NCI-H774 (cell line): ENCODE measurements at regions not wholly inside any gene's neighbourhood (a gene's known extent, or its start where the extent isn't known, plus 50 kb on each side); places are given as distances from the start of the nearest gene placed in this dataset.

Experiments
- DNase-seq: peaks from one replicate; lab custom pipeline; 2025; lab: John Stamatoyannopoulos, UW

DNA sequence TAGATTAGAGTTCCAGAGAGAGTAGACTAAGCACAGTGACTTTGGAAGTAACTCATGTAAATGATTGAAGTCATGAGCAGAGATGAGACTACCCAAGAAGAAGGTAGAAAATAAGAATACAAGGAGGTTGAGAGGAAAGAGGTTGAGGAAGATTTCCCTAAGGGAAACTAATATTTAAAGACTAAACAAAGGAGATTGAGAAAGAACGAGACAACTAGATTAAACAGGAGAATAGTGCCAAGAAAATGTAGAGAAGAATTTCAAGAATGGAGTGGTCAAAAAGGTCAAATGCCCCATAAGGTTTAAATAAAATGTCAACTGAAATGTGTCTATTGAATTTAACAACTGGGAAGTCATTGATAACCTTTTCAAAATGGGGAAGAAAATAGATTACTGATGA lies 59.0 kb downstream of the RPS29 start:
- no peak for DNase-seq

DNA sequence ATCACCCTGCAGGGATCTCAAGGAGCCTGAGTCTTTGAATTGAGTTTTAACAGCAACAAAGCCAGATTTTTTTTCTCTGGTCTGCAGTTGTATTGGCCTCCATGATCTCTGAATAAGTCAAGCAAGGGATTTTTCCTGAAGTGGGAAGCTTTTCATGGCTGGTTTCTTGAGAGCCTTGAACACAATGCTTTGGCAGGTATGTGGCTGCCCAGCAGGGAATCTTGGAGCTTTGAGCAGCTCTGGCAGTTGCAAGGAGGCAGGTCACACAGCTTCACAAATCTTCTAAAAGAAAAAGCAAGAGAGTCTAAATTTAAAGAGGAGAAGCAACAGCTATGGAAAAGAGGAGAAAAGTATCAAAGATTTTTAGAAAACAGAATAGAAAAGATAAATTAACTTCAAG lies 60.1 kb downstream of the RPS29 start:
- DNase-seq, result no peak

DNA sequence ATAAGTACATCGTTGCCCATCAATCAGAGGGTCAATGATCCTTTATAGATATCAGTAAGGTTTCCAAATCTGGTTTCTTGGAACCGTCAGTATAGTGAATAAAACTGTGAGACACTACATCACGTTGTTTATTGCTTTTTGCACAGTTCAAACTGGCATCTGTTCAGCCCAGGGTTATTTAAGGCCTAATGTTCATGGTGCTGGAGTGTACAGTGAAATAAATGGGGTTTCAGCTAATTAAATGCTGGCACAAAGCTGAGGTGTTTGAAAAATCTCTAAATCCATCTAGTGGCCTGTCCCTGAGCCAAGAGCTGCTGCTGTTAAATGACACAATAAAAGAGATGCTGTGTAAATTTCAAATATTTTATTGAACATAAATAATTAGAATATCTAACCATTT lies 69.9 kb downstream of the RPS29 start:
- DNase-seq, result no peak

DNA sequence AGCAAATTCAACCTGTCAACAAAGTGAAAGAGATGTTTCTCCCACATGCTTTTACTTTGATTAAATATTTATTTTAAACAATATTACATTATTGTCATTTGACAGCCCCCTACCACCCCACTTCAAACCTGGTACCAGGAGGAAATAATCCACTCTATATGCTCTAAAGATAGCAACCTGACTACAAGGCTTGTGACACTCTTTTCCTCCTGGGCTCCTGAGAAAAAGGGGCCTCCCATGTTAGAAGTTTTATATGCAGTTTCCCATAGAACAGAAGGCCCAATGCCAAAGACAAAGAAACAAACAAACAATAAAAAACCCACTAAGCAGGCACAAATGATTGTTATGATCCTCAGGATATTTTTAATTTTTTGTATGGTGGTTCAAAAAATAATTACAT lies 73.6 kb downstream of the RPS29 start:
- no peak for DNase-seq

DNA sequence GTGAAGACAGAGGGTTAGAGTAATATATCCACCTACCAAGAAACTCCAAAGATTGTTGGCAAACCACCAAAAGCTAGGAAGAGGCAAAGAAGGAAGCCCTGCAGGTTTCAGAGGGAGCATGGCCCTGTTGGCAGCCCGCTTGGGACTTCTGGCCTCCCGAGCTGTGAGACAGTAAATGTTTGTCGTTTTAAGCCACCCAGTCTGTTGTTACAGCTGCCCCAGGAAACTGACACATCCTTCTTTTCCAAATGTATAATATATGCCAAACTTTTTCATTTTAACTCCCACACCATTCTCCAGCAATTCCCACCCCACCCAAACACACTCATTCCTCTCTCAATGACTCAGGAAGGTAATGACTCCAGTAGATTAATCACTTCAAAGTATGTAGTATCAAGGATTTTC lies 74.0 kb downstream of the RPS29 start:
- DNase-seq, result no peak

DNA sequence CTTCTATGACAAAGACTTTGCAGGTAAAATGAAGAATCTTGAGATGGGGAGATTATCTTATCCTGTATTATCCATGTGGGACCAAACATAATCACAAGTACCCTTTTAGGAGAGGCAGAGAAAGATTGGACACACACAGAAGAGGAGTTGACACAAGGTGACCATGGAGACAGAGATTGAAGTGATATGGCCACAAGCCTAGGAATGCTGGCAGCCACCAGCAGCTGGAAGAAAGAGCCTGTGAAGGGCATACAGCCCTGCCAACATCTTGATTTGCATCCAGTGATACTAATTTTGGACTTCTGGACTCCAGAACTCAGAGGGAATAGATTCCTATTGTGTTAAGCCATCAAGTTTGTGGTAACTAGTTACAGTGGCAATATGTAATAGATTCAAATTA lies 78.1 kb downstream of the RPS29 start:
- no peak for DNase-seq

DNA sequence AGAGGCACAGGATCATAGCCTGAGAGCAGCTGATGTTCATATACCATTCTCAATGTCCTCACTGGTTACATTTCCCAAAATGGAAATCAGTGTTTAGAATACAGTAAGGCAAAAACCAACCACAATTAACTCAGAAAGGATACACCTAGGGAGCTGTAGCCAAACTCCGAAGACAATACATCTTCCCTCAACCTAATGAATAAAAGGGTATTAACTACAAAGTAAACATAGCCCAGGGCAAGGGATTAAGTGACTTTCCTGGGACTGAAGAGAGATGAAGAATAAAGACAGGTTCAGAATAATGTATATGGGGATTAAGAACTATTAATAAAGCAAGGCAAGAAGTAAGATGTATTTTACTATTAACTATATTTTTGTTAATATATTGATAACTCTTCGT lies 79.5 kb downstream of the RPS29 start:
- DNase-seq, result no peak

DNA sequence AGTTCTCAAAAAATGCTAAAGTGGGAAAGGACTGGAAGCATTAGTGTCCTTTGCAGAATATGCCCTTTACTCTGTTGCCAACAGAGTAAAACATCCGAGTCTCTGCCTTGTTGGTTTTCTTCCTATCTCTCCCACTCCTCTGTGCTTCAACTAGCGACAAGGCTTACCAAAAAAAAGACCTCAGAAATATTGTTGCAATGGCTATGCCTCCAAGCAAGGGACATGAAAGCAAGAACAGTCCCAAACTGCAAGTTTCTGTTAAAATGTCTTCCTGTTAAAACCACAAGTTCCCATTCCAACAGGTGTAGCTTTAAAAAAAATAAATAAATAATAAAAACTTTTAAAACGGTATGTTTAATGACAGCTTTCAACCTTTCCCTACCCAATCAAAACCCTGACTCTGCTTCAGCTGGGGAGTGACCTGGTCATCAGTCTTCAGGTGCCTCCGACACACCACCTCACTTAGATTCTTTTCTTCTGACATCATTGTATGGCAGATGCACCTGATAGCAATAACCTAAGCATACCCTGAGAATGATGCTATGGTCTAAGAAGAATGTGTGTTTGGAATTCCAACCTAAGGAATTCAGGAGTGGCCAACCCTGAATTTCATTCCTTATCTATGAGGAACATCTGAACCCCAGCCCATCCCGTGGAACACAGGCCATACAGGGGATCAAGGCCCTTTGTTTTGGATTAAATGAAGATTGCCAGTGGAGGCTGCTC lies 81.0 kb downstream of the RPS29 start:
- DNase-seq, result no peak

DNA sequence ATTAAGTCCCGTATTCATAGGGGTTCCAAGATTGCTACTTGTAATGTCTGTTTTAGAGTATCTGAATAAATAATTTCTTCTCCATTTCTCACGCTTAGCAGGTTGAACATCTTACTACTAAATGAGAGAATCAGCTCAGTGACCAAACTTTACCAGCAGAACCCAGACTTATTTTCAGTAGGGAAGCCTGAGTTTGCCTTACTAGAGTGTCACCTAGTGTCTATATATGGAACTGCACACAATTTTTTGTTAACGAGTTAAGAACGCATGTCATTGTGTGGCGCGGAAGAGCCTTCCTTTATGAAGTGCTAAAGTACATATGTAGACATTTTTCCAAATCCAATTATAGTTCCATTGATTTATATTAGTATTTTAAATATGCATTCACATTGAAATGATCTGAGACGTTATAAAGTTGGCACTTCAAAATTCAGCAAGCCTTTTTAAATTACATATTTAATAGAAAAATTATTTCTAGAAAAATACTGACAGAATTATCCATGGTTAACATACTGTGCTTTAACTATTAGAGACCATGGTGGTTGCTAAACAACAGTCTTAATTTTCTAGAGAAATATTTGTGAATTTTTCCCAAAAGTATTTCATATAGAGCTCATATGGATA lies 88.3 kb downstream of the RPS29 start:
- peak; percentile 63 for DNase-seq

DNA sequence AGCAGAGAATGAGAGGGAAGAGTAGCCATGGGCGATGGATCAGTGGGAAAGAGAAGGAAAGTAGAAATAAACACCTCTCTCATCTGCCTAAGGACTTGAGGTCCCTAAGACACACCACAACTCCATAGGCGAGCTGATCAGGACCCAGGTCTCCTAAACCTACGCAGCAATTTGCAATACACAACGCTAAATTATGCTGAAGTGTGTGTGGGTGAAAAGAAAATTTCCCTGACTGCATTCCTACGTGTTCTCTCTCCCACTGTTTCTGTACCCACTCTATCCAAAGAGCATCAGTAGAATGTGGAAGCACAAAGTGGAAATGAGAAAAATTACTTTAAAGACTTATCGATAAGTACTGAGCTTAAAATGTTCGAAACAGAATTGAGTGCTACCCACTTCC lies 88.9 kb downstream of the RPS29 start:
- DNase-seq, result no peak

DNA sequence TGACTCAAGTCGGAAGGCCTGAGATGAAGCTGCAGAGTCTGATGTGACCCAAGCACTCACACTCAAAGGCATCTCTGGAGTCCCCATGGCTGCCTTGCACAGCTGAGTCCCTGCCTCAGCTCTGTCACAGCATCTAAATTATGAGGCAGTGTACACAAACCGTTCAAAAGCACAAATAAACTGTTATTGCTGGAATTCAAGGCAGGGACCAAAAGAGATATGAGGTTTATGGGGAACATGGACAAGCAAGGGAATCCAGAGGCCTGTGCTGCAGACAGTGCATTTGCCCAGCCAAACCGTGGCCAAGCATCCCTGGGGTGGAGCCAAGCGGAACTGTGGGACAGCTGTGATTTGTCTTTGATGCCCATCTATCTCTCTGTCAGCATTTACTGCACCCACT lies 91.3 kb downstream of the RPS29 start:
- DNase-seq, result no peak

DNA sequence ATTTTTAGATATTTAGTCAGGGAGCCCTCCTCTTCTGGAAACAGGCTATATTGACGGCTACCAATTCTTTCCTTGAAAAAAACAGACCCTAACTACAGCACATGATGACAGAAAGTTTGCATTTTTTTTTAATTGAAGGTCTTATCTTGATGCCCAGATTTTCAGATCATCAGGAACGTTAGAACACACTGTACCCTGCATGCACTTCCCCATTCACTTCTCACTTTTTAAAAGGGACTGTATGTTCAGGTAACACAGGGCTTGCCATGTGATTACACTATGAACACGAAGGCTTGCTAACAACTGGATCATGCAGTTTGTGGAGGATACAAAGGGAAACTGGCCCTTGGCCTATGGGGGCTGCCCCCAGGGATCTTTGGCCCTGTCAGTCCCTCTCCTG lies 92.6 kb downstream of the RPS29 start:
- no peak for DNase-seq

DNA sequence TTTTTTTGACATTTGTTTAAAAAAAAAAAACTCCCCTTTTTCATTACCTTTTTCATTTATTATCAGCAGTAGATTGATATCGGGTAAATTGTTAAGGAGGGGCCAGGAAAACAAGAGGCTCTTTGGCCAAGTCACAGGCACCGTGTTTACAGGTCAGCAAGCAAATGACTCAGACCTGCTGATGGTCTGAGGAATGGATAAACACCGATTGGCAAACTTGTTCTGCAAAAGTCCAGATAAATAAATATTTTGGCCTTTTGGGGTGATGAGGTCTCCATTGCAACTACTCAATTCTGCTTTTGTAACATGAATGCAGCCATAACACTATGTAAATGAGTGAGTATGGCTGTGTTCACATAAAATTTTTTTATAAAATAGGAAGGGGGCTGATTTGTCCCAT lies 94.0 kb downstream of the RPS29 start:
- no peak for DNase-seq

DNA sequence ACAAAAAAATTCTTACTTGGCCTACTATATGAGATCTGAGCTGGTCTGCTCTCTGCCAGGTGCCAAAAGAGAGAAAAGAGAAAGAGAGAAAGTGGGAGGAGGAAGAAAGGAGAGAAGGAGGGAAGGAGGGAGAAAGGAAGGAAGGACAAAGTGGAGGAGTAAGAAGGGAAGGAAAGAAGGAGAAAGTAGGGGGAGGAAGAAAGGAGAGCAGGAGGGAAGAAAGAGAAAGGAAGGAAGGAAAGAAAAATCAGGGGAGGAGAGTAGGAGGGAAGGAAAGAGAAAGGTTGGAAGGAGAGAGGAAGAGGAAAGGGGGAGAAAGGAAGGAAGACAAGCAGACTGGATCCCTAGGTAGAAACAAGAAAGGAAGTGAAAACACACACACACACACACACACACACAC lies 96.8 kb downstream of the RPS29 start:
- DNase-seq, result no peak

DNA sequence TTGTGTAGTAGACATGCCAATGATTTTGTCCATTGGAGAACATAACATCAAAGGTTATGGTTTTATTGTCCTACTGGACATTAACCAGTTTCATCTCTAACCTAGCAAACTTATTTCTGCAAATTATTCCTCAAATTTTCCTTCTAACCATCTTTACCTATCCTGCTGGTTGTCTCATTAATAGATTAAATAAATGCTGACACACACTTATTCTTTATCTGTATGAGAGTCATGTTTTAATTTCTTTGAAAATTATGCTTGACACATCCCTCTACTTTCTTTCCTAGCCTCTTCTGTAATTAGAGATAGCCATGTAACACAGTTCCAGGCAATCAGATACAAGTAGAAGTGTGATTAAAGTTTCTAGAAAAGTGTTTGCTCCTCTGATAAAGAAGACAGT lies 98.9 kb downstream of the RPS29 start:
- no peak for DNase-seq

DNA sequence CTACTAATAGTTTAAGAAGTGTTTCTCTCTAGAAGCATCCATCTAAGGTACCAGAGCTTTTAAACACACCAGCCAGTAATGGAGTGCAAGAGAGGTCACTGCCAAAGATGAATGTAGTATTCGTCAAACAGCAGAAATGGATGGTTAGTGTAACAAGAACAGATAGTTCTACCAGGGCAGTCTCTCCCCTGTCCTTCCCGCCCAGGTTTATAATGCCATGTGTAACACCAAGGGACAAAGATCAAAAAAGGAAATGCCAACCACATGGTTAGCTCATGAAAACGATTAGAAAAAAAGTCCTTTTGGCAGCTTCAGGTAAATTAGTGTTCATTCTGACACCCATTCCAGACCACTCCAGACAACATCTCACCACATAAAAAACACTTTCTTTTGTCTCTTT lies 100.9 kb downstream of the RPS29 start:
- no peak for DNase-seq

DNA sequence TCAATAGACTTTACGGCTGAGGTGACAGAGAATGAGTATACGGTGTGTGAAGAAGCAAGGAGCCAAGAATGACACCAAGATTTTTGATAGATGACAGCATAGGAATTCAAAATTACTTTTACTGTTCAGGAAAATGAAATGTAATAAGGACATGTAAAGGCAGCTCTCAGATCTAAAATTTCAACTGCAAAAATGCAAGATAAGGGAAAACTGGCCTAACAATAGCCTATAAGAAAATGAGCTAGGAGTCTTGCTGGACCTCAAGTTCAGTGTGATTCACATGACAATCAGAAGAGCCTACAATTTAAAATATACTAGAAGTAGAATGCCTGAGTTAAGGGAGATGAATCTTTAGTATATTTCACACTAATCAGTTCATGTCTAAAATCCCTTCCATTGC lies 102.0 kb downstream of the RPS29 start:
- DNase-seq, result no peak

DNA sequence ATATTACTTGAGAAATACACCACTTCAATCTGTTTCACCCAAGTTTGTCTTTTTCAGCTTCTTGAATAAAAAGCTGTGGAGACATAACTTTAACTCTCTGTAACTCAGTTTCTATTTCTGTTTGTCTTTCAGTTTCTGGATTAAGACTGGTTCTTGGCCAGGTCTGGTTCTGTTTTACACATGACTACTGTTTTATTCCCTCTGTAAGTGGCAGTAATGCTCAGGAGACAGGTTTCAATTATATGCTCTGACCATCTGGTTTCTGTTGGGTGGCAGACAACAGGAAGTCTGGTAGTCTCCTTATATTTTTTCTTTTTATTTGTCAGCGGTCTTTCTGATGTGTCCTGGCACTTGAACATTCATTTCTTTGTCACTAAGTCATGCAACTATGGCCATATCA lies 102.9 kb downstream of the RPS29 start:
- no peak for DNase-seq

DNA sequence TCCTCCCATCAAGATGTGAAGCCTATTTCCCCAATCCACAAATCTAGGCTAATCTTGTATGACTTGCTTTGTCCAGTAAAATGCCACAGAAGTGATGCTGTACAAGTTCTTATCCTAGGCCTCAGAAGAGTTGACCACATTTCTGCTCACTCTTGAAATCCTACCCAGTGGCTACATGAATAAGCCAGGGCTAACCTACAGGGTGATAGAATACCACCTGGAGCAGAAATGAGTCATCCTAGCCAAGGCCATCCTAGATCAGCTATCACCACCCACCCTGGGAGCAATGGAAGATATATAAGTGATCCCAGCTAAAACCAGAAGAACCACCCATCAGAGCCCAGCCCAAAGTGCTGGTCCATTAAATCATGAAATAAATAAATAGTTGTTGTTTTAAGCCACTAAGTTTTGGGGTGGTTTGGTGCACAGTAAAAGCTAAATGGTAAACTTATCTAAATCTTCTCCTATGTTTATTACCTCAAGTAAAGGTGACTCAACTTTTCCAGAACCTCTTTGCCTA lies 105.1 kb downstream of the RPS29 start:
- no peak for DNase-seq

DNA sequence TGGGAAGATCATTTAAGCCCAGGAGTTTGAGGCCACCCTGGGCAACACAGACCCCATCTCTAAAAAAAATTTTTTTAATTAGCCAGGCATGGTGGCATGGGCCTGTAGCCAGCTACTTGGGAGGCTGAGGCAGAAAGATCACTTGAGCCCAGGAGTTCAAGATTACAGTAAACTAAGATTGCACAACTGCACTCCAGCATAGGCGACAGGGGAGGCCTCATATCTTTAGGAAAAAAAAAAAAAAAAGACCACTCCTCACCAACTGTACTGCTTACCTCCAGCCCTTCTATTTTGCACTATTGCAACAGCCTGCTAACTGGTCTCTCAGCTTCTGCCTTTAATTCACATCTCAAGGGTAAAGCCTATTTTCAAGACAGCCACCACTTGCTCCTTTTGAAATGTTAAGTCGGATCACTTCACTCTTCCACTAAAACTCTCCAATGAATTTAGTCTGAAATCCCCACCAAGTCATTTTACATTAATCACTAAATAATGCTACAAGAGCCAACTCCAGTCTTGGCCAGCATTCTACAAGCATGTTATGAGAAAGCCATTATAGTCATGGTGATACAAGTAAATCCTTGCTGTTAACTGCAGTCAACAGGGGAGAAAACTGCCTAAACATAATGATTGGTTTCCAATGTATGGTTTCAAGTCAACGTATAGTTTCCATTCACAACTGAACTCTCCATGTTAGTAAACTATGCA lies 106.0 kb downstream of the RPS29 start:
- no peak for DNase-seq

DNA sequence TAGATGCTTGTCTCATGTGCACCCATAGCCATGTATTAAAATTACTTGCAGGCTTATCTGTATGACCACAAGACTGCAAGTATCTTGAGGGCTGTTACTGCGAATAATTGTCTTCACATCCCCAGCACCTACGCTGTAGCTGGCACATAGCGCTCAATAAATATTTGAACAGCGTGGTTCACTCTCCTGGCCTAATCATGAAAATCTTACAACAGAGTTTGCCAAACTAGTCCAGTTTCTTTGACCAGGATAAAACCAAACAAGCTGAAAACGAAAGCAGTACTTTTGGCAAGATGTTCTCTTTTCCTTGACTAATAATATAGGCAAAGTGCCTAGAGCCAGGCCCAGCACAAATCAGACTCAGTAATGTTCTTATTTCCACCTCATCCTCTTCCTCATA lies 106.7 kb downstream of the RPS29 start:
- DNase-seq, result no peak

DNA sequence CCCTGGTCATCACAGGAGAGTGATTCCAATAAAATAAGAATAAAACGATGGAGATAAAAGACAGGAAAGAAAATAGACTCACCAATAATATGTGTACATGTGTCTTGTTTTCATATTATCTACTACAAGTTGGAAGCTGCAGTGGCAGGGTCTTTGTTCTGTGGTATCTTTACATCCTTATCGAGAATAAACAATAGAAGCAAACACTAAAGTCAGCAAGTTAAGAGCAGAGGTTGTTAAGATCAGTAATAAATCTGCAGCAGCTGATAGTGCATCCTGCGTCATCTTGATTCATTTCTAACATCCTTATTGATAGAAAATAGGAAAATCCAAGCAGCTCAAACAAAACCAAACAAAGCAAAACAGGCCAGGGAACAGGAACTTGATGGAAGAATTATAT lies 107.4 kb downstream of the RPS29 start:
- DNase-seq, result no peak

DNA sequence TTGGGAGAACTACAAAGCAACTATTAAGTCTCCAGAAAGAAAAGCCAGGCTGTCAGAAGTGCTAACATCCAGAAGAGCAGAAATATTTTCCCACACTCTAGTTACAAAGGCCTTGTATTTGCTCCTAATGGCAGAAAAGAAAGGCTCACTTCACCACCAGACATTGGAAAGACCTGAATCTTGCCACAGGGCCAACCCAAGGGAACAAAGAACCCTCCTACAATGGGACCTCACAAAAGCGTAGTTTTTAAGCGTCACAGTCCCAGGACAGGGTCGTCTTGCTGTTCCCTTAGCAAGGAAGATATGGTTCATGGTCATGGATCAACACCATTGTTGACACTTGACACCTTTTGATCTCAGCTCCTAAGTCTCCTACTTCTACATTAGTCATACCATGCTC lies 119.1 kb downstream of the RPS29 start:
- no peak for DNase-seq
